WERI-Rb-1 (cell line): ENCODE measurements at regions not wholly inside any gene's neighbourhood (a gene's known extent, or its start where the extent isn't known, plus 50 kb on each side); places are given as distances from the start of the nearest gene placed in this dataset.

ENCODE experiments used
- DNase-seq: peaks from one replicate; pipeline ENCODE4 v3.0.0-alpha.2; 2020
- H3K27ac ChIP-seq: fragments of 250-450 bp; sonication (Bioruptor Pico); 2 replicates; pipeline ENCODE4 v1.5.1; 2020; ENCODE audit warnings: mild to moderate bottlenecking, moderate library complexity
- H3K27me3 ChIP-seq: fragments of 250-450 bp; sonication (Bioruptor Pico); 2 replicates; pipeline ENCODE4 v1.5.1; 2021; ENCODE audit warnings: mild to moderate bottlenecking, low read depth, moderate library complexity; ENCODE audit not compliant: insufficient read depth, severe bottlenecking
- H3K36me3 ChIP-seq: fragments of 250-450 bp; sonication (Bioruptor Pico); 2 replicates; pipeline ENCODE4 v1.5.1; 2020; ENCODE audit warnings: mild to moderate bottlenecking, moderate library complexity
- H3K4me3 ChIP-seq: 2 replicates; pipeline ENCODE4 v1.5.1; 2011; ENCODE audit warnings: low read depth, mild to moderate bottlenecking, control low read depth, low read length
- H3K9me3 ChIP-seq: fragments of 250-450 bp; sonication (Bioruptor Pico); 2 replicates; pipeline ENCODE4 v1.5.1; 2021; ENCODE audit warnings: mild to moderate bottlenecking, moderate library complexity; ENCODE audit not compliant: severe bottlenecking
- CTCF ChIP-seq: IDR thresholded peaks from 2 replicates; pipeline ENCODE4 v1.5.1; 2011; ENCODE audit warnings: low read depth, mild to moderate bottlenecking, control low read depth, inconsistent platforms, low read length

- Histone ChIP-seq H3K27ac (no peak overlapping the region), H3K36me3 (no peaks in the 10 kb centered on the region), H3K9me3 (no peaks in the 10 kb centered on the region), H3K4me3 (no peak overlapping the region), H3K27me3 (no peaks in the 10 kb centered on the region)
- no peak for TF ChIP-seq CTCF
- DNase-seq = no peak
These were observed 157.0 kb upstream of the ID2 start for GRCh38 chr2:8524823-8525222.

- Histone ChIP-seq H3K36me3 (no peaks in the 10 kb centered on the region), H3K27ac (no peak overlapping the region), H3K4me3 (no peak overlapping the region), H3K9me3 (no peaks in the 10 kb centered on the region), H3K27me3 (no peaks in the 10 kb centered on the region)
- TF ChIP-seq CTCF = no peak
- no peak for DNase-seq
These were observed 156.6 kb upstream of the ID2 start for GRCh38 chr2:8525236-8525581.

- peak; percentile 78 for TF ChIP-seq CTCF
- H3K27me3 ChIP-seq = no peaks in the 10 kb centered on the region
- peak overlapping the region; percentile 4; the same call in 1 of the 2 replicates for H3K27ac ChIP-seq
- H3K36me3 ChIP-seq = no peaks in the 10 kb centered on the region
- no peak overlapping the region for H3K4me3 ChIP-seq
- H3K9me3 ChIP-seq = no peaks in the 10 kb centered on the region
- DNase-seq = peak; percentile 84
These were observed 156.1 kb upstream of the ID2 start for GRCh38 chr2:8525582-8526402.

- Histone ChIP-seq H3K27ac (no peak overlapping the region; the same call in 1 of the 2 replicates), H3K9me3 (peaks cover 3% of the 10 kb centered on the region), H3K27me3 (no peaks in the 10 kb centered on the region), H3K36me3 (no peaks in the 10 kb centered on the region), H3K4me3 (no peak overlapping the region)
- no peak for TF ChIP-seq CTCF
- DNase-seq = no peak
These were observed 155.5 kb upstream of the ID2 start for GRCh38 chr2:8526403-8526696.

GRCh38 chr2:8527031-8527430, 154.8 kb upstream of the ID2 start:
- Histone ChIP-seq H3K27me3 (no peaks in the 10 kb centered on the region), H3K36me3 (no peaks in the 10 kb centered on the region), H3K4me3 (no peak overlapping the region), H3K9me3 (peaks cover 10% of the 10 kb centered on the region), H3K27ac (no peak overlapping the region)
- DNase-seq = peak; percentile 48
- no peak for TF ChIP-seq CTCF

GRCh38 chr2:8527676-8528075, 154.2 kb upstream of the ID2 start:
- Histone ChIP-seq H3K9me3 (peaks cover 14% of the 10 kb centered on the region), H3K27me3 (no peaks in the 10 kb centered on the region), H3K27ac (no peak overlapping the region), H3K4me3 (no peak overlapping the region), H3K36me3 (no peaks in the 10 kb centered on the region)
- no peak for DNase-seq
- TF ChIP-seq CTCF = no peak
